Cardiac muscle cell (in vitro differentiated cells and primary cell): ENCODE measurements at regions not wholly inside any gene's neighbourhood (a gene's known extent, or its start where the extent isn't known, plus 50 kb on each side); places are given as distances from the start of the nearest gene placed in this dataset.

Source experiments
- DNase-seq, 2 donors: peaks; one replicate each; pipeline versions ENCODE4 v3.0.0 to v3.0.0-alpha.2; 2010 to 2017; ENCODE audit warnings: low read depth in 1 of 2, low spot score in 1 of 2
- H3K27ac ChIP-seq: fragments of 200-600 bp; sonication (generic); 2 replicates; pipeline ENCODE4 v1.5.1; 2016
- H3K27me3 ChIP-seq: fragments of 200-600 bp; sonication (generic); 2 replicates; pipeline ENCODE4 v1.6.0; 2016; ENCODE audit warnings: control low read depth
- H3K36me3 ChIP-seq: fragments of 200-600 bp; sonication (generic); 2 replicates; pipeline ENCODE4 v1.5.1; 2016; ENCODE audit warnings: control low read depth
- H3K4me1 ChIP-seq: fragments of 200-600 bp; sonication (generic); 2 replicates; pipeline ENCODE4 v1.8.1; 2017; ENCODE audit warnings: low read depth, mild to moderate bottlenecking, mixed run types
- H3K4me3 ChIP-seq: fragments of 200-600 bp; sonication (generic); 2 replicates; pipeline ENCODE4 v1.5.1; 2016; ENCODE audit warnings: mild to moderate bottlenecking
- H3K9me3 ChIP-seq: fragments of 200-600 bp; sonication (generic); 2 replicates; pipeline ENCODE4 v1.5.1; 2017; ENCODE audit warnings: low read depth, mild to moderate bottlenecking, control low read depth
- CTCF ChIP-seq: IDR thresholded peaks from 2 replicates; pipeline ENCODE4 v1.5.1; 2012; ENCODE audit warnings: low read depth, mild to moderate bottlenecking, low read length

- Histone ChIP-seq H3K4me1 (no peaks in the 10 kb centered on the region), H3K9me3 (no peaks in the 10 kb centered on the region), H3K4me3 (no peak overlapping the region), H3K27me3 (peaks cover 90% of the 10 kb centered on the region), H3K27ac (no peak overlapping the region), H3K36me3 (no peaks in the 10 kb centered on the region)
- peak; percentile 87 to 94 for DNase-seq
- TF ChIP-seq CTCF, result no peak
Observed at GRCh38 chr5:93078082-93079038, 502.7 kb downstream of the NR2F1-AS1 start.

GRCh38 chr5:93076566-93076965, 504.5 kb downstream of the NR2F1-AS1 start:
- H3K9me3 ChIP-seq, result no peaks in the 10 kb centered on the region
- peak in 1 of 2 donors; percentile 70 for DNase-seq
- H3K27ac ChIP-seq, result no peak overlapping the region
- H3K27me3 ChIP-seq, result peaks cover 92% of the 10 kb centered on the region
- no peak overlapping the region for H3K4me3 ChIP-seq
- peak; percentile 24 for TF ChIP-seq CTCF
- no peaks in the 10 kb centered on the region for H3K4me1 ChIP-seq
- no peaks in the 10 kb centered on the region for H3K36me3 ChIP-seq

GRCh38 chr5:93076096-93076495, 504.9 kb downstream of the NR2F1-AS1 start:
- H3K4me3 ChIP-seq, result no peak overlapping the region
- no peak for TF ChIP-seq CTCF
- no peak overlapping the region for H3K27ac ChIP-seq
- H3K9me3 ChIP-seq, result no peaks in the 10 kb centered on the region
- H3K27me3 ChIP-seq, result peaks cover 92% of the 10 kb centered on the region
- H3K4me1 ChIP-seq, result no peaks in the 10 kb centered on the region
- DNase-seq, result peak in 1 of 2 donors; percentile 45
- H3K36me3 ChIP-seq, result no peaks in the 10 kb centered on the region

- H3K27ac ChIP-seq, result no peak overlapping the region
- TF ChIP-seq CTCF, result no peak
- no peaks in the 10 kb centered on the region for H3K36me3 ChIP-seq
- no peak for DNase-seq
- peaks cover 87% of the 10 kb centered on the region for H3K27me3 ChIP-seq
- H3K4me1 ChIP-seq, result no peaks in the 10 kb centered on the region
- H3K9me3 ChIP-seq, result no peaks in the 10 kb centered on the region
- H3K4me3 ChIP-seq, result no peak overlapping the region
Observed at GRCh38 chr5:93073547-93073946, 507.5 kb downstream of the NR2F1-AS1 start.

- peak in 1 of 2 donors; percentile 64 for DNase-seq
- Histone ChIP-seq H3K27me3 (peaks cover 92% of the 10 kb centered on the region), H3K36me3 (no peaks in the 10 kb centered on the region), H3K27ac (no peak overlapping the region), H3K4me3 (no peak overlapping the region), H3K4me1 (no peaks in the 10 kb centered on the region), H3K9me3 (no peaks in the 10 kb centered on the region)
- TF ChIP-seq CTCF, result no peak
Observed at GRCh38 chr5:93072831-93073459, 508.1 kb downstream of the NR2F1-AS1 start.
